ENCODE measurements at regions not wholly inside any gene's neighbourhood (a gene's known extent, or its start where the extent isn't known, plus 50 kb on each side); places are given as distances from the start of the nearest gene placed in this dataset.

DNA sequence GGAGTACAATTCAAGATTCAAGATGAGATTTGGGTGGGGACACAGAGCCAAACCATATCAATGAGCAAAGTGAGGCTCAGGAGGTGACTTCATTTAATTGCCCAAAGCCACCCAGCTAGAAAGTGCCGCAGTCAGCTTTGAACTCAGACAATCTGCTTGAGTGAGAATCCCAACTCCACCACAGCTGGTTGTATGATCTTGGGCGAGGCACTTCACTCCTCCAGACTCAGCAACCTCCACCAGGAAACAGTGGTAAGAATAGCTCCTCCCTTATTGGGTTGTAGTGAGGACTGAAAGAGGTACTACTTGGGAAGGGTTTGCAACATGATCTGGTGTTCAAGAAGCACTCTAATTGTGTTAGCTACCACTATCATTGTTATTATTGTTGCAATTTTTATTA lies 129.2 kb upstream of the RFLNA start:
- TF ChIP-seq, protein P1, sequence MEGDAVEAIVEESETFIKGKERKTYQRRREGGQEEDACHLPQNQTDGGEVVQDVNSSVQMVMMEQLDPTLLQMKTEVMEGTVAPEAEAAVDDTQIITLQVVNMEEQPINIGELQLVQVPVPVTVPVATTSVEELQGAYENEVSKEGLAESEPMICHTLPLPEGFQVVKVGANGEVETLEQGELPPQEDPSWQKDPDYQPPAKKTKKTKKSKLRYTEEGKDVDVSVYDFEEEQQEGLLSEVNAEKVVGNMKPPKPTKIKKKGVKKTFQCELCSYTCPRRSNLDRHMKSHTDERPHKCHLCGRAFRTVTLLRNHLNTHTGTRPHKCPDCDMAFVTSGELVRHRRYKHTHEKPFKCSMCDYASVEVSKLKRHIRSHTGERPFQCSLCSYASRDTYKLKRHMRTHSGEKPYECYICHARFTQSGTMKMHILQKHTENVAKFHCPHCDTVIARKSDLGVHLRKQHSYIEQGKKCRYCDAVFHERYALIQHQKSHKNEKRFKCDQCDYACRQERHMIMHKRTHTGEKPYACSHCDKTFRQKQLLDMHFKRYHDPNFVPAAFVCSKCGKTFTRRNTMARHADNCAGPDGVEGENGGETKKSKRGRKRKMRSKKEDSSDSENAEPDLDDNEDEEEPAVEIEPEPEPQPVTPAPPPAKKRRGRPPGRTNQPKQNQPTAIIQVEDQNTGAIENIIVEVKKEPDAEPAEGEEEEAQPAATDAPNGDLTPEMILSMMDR (IDR thresholded peaks at IDR 0.05) = no peak
- no peak for TF ChIP-seq EZH2 (IDR thresholded peaks at IDR 0.05)

Measured in neural progenitor cell (in vitro differentiated cells).